ENCODE measurements at regions not wholly inside any gene's neighbourhood (a gene's known extent, or its start where the extent isn't known, plus 50 kb on each side); places are given as distances from the start of the nearest gene placed in this dataset.

DNA sequence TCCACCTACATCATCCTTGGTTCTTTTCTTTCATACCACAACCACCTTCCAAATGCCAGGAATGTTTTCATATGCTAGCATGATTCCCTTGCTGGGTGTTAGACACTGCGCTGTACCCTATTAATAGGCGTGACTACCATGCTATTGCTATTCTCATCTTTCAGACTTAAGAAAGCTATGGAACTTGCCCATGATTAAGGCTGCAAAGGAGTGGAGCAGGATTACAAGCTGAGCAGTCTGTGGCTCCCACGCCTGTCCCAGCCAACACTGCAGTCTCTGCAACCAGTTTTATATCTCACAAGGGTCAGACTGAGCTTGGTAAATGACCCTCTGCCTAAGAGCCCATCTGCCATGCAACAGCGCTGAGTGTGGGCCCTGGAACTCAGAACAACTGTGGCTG, 285.7 kb upstream of the POU3F3 start:
- no peak for TF ChIP-seq POLR2A (IDR thresholded peaks at IDR 0.05; ENCODE audit: low read depth, low read length)
- DNase-seq (ENCODE audit: insufficient read length, low spot score): no peak
- FAIRE-seq: no peak

DNA sequence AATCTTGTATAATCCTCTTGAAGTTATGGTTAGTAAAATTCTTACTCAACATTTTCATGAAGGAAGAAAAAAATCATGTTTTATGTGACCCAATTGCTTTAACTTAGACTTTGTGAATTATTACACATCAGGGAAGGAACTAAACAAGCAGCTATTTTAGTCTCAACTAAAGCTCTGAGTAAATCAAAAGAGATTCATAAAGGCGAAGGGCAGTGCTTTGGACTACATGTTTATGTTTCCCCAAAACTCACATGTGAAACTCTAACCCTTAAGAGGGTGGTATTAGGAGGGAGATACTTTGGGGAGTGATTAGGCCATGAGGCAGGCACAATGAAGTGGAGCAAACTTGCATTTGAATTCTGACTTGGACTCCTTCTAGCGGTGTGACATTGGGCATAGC, 283.7 kb upstream of the POU3F3 start:
- FAIRE-seq: no peak
- DNase-seq (ENCODE audit: insufficient read length, low spot score): no peak
- TF ChIP-seq POLR2A (IDR thresholded peaks at IDR 0.05; ENCODE audit: low read depth, low read length): no peak

DNA sequence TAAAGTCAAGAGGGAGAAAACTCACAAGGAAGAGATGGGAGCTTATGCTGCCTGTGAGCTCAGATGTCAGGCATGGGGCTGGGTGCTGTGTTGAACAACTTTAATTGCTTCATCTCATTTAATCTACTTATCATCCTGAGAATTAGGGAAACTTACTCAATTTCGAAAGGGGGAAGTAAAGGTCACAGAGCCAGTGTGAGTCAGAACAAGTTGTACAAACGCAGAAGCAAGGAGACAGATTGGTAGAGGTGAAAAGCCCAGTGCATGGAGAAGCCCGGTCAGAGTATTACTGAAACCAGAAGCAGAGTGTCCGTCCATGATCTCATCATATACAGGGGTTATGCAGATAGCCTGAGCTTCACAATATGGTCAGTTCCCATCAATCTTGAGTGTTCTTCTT, 281.1 kb upstream of the POU3F3 start:
- no peak for TF ChIP-seq POLR2A (IDR thresholded peaks at IDR 0.05; ENCODE audit: low read depth, low read length)
- no peak for FAIRE-seq

DNA sequence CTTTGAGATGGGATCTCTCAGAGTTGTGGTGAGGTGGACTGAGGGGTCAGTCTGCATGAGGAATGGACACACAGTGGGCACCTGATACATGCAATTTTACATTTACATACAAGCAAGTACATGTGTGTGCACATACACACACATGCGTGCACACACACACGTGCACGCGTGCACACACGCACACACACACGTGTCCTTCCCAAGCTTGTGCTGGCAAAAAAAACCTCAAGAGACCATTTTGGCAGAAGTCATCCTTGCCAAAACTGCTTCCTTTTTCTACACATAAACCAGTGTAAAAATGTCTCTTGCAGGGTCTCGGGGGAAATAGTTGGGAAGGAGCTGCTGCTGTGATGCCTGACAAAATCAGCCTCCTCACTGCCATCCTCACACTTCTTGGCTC, 279.5 kb upstream of the POU3F3 start:
- no peak for FAIRE-seq
- TF ChIP-seq POLR2A (IDR thresholded peaks at IDR 0.05; ENCODE audit: low read depth, low read length): no peak
- DNase-seq (ENCODE audit: insufficient read length, low spot score): no peak

More for the DNA sequence above, 281.1 kb upstream of the POU3F3 start:
- no peak for DNase-seq (ENCODE audit: insufficient read length, low spot score)

GRCh38 chr2:104577143-104577542, 276.8 kb upstream of the POU3F3 start:
- DNase-seq (ENCODE audit: insufficient read length, low spot score) (no peak), FAIRE-seq (no peak)
- TF ChIP-seq POLR2A (IDR thresholded peaks at IDR 0.05; ENCODE audit: low read depth, low read length): no peak

GRCh38 chr2:104582471-104582870, 271.4 kb upstream of the POU3F3 start:
- DNase-seq (ENCODE audit: insufficient read length, low spot score) (no peak), FAIRE-seq (no peak)
- no peak for TF ChIP-seq POLR2A (IDR thresholded peaks at IDR 0.05; ENCODE audit: low read depth, low read length)

DNA sequence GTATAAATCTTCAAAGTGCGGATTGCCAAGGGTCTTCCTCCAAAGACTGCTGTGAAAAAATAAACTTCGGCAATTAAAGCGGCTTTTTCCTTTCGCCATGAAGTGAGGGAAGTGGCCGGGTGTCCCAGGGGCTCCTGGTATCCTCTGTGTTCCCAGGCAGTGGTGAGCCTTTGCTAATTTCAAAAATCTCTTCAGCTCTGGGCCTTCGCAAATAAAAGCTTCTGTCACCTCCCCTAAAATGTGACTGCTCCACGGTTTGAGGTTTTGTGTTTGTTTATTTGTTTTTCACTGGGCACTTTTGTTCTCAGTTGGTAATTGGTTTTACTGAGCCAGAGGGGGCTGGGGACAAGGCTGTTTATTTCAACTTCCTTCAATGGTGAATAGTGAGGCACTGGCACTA, 270.1 kb upstream of the POU3F3 start:
- DNase-seq (ENCODE audit: insufficient read length, low spot score) (no peak), FAIRE-seq (no peak)
- no peak for TF ChIP-seq POLR2A (IDR thresholded peaks at IDR 0.05; ENCODE audit: low read depth, low read length)

DNA sequence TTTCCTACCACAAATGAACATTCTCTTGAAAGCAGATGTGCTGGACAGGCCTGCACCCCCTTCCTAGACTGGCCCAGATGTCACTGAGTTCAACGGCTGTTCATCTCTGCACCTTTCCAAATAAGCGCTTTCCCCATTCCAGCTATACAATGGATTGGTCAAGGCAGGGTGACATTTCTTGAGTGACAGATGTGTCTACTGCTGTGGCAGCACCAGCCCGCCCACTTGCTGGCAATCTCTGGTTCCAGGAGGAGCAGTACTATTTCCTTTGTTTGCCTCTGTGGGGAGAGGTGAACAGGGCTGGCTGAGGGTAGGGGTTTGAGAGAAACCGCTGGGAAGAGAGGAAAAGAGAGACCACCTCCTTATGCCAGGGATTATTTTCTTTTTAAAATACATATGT, 269.5 kb upstream of the POU3F3 start:
- FAIRE-seq: no peak
- no peak for DNase-seq (ENCODE audit: insufficient read length, low spot score)
- no peak for TF ChIP-seq POLR2A (IDR thresholded peaks at IDR 0.05; ENCODE audit: low read depth, low read length)

DNA sequence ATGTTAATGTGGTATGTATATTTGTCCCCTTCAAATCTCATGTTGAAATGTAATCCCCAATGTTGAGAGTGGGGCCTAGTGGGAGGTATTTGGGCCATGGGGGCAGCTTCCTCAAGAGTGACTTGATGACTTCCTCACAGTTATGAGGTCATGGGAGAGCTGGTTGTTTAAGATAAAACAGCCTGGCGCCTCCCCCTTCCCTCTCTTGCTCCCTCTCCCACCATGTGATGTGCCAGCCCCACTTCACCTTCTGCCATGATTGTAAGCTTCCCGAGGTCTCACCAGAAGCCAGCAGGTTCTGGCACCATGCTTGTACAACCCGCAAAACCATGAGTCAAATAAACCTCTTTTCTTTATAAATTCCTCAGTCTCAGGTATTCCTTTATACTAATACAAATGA, 258.3 kb upstream of the POU3F3 start:
- no peak for DNase-seq (ENCODE audit: insufficient read length, low spot score)
- TF ChIP-seq POLR2A (IDR thresholded peaks at IDR 0.05; ENCODE audit: low read depth, low read length): no peak
- no peak for FAIRE-seq

DNA sequence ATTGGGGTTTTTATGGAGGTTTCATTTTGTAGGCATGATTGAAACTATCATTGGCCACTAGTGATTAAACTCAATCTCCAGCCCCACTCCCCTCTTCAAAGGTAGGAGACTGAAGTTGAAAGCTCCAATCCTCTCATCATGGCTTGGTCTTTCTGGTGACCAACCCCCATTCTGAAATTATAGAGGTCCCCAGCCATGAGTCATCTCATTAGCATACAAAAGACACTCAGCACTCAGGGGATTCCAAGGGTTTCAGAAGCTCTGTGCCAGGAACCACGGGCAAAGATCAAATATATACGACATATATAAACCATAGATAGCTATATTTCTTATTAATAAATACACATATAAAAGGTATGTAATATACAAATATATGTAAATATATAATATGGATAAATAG, 256.0 kb upstream of the POU3F3 start:
- DNase-seq (ENCODE audit: insufficient read length, low spot score) (no peak), FAIRE-seq (no peak)
- no peak for TF ChIP-seq POLR2A (IDR thresholded peaks at IDR 0.05; ENCODE audit: low read depth, low read length)

DNA sequence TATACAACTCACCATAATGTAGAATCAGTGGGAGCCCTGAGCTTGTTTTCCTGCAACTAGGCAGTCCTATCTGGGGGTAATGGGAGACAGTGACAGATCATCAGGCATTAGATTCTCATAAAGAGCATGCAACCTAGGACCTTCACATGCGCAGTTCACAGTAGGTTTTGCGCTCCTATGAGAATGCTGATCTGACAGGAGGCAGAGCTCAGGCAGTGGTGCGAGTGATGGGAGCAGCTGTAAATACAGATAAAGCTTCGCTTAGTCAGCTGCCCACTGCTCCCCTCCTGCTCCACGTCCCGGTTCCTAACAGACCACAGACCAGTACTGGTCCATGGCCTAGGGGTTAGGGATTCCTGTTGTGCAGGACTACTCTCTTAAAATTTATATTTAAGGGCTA, 255.3 kb upstream of the POU3F3 start:
- FAIRE-seq (no peak), DNase-seq (ENCODE audit: insufficient read length, low spot score) (no peak)
- no peak for TF ChIP-seq POLR2A (IDR thresholded peaks at IDR 0.05; ENCODE audit: low read depth, low read length)

- DNase-seq (ENCODE audit: insufficient read length, low spot score): no peak
- TF ChIP-seq POLR2A (IDR thresholded peaks at IDR 0.05; ENCODE audit: low read depth, low read length): no peak
- no peak for FAIRE-seq
These were observed 254.0 kb upstream of the POU3F3 start for GRCh38 chr2:104599787-104600510.

- FAIRE-seq (no peak), DNase-seq (ENCODE audit: insufficient read length, low spot score) (no peak)
- no peak for TF ChIP-seq POLR2A (IDR thresholded peaks at IDR 0.05; ENCODE audit: low read depth, low read length)
These were observed 247.9 kb upstream of the POU3F3 start for GRCh38 chr2:104606056-104606455.

DNA sequence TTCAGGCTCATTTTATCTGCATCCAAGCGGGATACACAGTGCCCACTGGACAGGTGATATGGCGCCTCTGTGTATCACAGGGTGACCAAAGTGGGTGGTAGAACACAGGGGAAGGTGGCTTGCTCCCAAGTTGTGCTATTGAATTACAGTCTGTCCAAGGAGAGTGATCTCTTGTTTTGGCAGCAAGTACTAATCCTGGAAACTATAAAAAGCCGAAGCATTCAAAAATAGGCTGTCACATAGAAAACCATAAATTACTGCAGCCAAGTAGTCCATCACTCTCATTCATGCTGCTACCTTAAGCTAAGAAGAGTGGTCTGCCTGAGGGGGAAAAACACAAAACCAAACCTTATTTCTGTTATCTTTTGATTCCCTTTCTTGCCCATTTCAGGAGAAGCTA, 237.1 kb upstream of the POU3F3 start:
- no peak for FAIRE-seq
- DNase-seq (ENCODE audit: insufficient read length, low spot score): no peak
- TF ChIP-seq POLR2A (IDR thresholded peaks at IDR 0.05; ENCODE audit: low read depth, low read length): no peak

- DNase-seq (ENCODE audit: insufficient read length, low spot score) (no peak), FAIRE-seq (no peak)
- no peak for TF ChIP-seq POLR2A (IDR thresholded peaks at IDR 0.05; ENCODE audit: low read depth, low read length)
These were observed 233.1 kb upstream of the POU3F3 start for GRCh38 chr2:104620801-104621200.

- no peak for TF ChIP-seq POLR2A (IDR thresholded peaks at IDR 0.05; ENCODE audit: low read depth, low read length)
- DNase-seq (ENCODE audit: insufficient read length, low spot score) (no peak), FAIRE-seq (no peak)
These were observed 218.3 kb upstream of the POU3F3 start for GRCh38 chr2:104635608-104636007.

Data from H54 (cell line).